ENCODE measurements at regions not wholly inside any gene's neighbourhood (a gene's known extent, or its start where the extent isn't known, plus 50 kb on each side); places are given as distances from the start of the nearest gene placed in this dataset.

DNA sequence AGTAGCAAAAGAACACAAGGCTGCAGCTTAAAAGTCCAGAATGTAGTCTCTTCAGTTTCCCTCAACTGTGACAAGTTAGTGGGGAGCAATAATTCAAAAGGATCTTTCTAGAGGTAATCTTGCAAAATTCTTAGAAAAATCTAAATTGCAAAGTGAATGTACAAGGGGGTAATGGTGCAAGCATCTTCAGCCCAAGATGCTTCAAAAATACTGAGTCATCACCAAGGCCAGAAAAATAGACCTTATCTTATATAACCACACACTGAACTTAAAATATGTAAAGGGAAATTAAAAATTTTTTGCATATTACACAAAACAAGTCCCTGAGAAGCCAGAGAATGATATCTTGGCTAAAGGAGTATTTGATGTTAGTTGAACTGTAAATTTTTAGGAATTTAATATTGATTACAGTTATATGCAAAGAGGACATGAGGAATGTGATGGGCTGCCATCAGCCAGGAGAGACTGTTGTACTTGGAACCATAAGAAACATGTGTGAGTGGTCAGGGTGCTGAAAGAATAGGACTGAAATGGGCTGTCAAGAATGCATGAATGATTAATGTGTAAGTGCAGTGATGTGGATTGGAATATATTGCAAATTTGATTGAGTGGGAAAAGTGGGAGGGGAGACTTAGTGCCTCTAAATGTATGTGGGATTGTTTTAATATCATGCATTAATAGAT, 85.7 kb upstream of the LIN7C start:
- Mint-ChIP-seq H3K4me3 (no peak overlapping the region), H3K27ac (no peak overlapping the region), H3K27me3 (no peaks in the 10 kb centered on the region), H3K4me1 (ENCODE audit: unreplicated experiment) (no peaks in the 10 kb centered on the region), H3K36me3 (no peaks in the 10 kb centered on the region), H3K9me3 (no peaks in the 10 kb centered on the region)
- TF ChIP-seq, protein P1, sequence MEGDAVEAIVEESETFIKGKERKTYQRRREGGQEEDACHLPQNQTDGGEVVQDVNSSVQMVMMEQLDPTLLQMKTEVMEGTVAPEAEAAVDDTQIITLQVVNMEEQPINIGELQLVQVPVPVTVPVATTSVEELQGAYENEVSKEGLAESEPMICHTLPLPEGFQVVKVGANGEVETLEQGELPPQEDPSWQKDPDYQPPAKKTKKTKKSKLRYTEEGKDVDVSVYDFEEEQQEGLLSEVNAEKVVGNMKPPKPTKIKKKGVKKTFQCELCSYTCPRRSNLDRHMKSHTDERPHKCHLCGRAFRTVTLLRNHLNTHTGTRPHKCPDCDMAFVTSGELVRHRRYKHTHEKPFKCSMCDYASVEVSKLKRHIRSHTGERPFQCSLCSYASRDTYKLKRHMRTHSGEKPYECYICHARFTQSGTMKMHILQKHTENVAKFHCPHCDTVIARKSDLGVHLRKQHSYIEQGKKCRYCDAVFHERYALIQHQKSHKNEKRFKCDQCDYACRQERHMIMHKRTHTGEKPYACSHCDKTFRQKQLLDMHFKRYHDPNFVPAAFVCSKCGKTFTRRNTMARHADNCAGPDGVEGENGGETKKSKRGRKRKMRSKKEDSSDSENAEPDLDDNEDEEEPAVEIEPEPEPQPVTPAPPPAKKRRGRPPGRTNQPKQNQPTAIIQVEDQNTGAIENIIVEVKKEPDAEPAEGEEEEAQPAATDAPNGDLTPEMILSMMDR (conservative IDR thresholded peaks at IDR 0.05): no peak
- no peak for DNase-seq (ENCODE audit: extremely low spot score, unreplicated experiment)

GRCh38 chr11:27582621-27583020, 76.1 kb upstream of the LIN7C start:
- H3K36me3 Mint-ChIP-seq: no peaks in the 10 kb centered on the region
- no peak for DNase-seq (ENCODE audit: extremely low spot score, unreplicated experiment)
- TF ChIP-seq, protein P1 (conservative IDR thresholded peaks at IDR 0.05): no peak
- H3K4me1 Mint-ChIP-seq (ENCODE audit: unreplicated experiment): no peaks in the 10 kb centered on the region
- H3K27me3 Mint-ChIP-seq: peaks cover 26% of the 10 kb centered on the region
- H3K4me3 Mint-ChIP-seq: no peak overlapping the region
- no peak overlapping the region for H3K27ac Mint-ChIP-seq
- no peaks in the 10 kb centered on the region for H3K9me3 Mint-ChIP-seq

GRCh38 chr11:27574342-27574741, 67.8 kb upstream of the LIN7C start:
- H3K27me3 Mint-ChIP-seq: peaks cover 25% of the 10 kb centered on the region
- peaks cover 4% of the 10 kb centered on the region for H3K9me3 Mint-ChIP-seq
- H3K4me1 Mint-ChIP-seq (ENCODE audit: unreplicated experiment): peaks cover 10% of the 10 kb centered on the region
- no peak overlapping the region for H3K4me3 Mint-ChIP-seq
- H3K27ac Mint-ChIP-seq: no peak overlapping the region
- H3K36me3 Mint-ChIP-seq: no peaks in the 10 kb centered on the region
- TF ChIP-seq, protein P1 (conservative IDR thresholded peaks at IDR 0.05): no peak
- DNase-seq (ENCODE audit: extremely low spot score, unreplicated experiment): no peak

- Mint-ChIP-seq H3K27me3 (peaks cover 25% of the 10 kb centered on the region), H3K4me1 (ENCODE audit: unreplicated experiment) (peaks cover 10% of the 10 kb centered on the region), H3K36me3 (no peaks in the 10 kb centered on the region), H3K27ac (no peak overlapping the region), H3K4me3 (no peak overlapping the region), H3K9me3 (peaks cover 4% of the 10 kb centered on the region)
- TF ChIP-seq, protein P1 (conservative IDR thresholded peaks at IDR 0.05): no peak
- DNase-seq (ENCODE audit: extremely low spot score, unreplicated experiment): no peak
These were observed 66.5 kb upstream of the LIN7C start for GRCh38 chr11:27573024-27573423.

GRCh38 chr11:27571154-27571810, 64.7 kb upstream of the LIN7C start:
- H3K36me3 Mint-ChIP-seq: no peaks in the 10 kb centered on the region
- DNase-seq (ENCODE audit: extremely low spot score, unreplicated experiment): no peak
- TF ChIP-seq, protein P1 (conservative IDR thresholded peaks at IDR 0.05): no peak
- peaks cover 10% of the 10 kb centered on the region for H3K4me1 Mint-ChIP-seq (ENCODE audit: unreplicated experiment)
- peaks cover 21% of the 10 kb centered on the region for H3K27me3 Mint-ChIP-seq
- H3K4me3 Mint-ChIP-seq: no peak overlapping the region
- peaks cover 4% of the 10 kb centered on the region for H3K9me3 Mint-ChIP-seq
- H3K27ac Mint-ChIP-seq: peak overlapping the region; percentile 77

All from type B pancreatic cell (in vitro differentiated cells).